Ishikawa (cell line): ENCODE measurements at regions not wholly inside any gene's neighbourhood (a gene's known extent, or its start where the extent isn't known, plus 50 kb on each side); places are given as distances from the start of the nearest gene placed in this dataset.

ENCODE experiments used
- CEBPB ChIP-seq: IDR thresholded peaks from 2 replicates; pipeline ENCODE4 v1.6.1; 2012
- CREB1 ChIP-seq: IDR thresholded peaks from 2 replicates; pipeline ENCODE4 v1.6.1; 2012; ENCODE audit warnings: low read depth
- EGR1 ChIP-seq: IDR thresholded peaks from 2 replicates; pipeline ENCODE4 v1.6.1; 2012
- EP300 ChIP-seq: IDR thresholded peaks from 2 replicates; pipeline ENCODE4 v1.6.1; 2012; ENCODE audit warnings: borderline replicate concordance
- FOXM1 ChIP-seq: IDR thresholded peaks from 2 replicates; pipeline ENCODE4 v1.6.1; 2012; ENCODE audit warnings: low read depth, borderline replicate concordance
- MAX ChIP-seq: IDR thresholded peaks from 2 replicates; pipeline ENCODE4 v1.6.1; 2012
- NFIC ChIP-seq: IDR thresholded peaks from 2 replicates; pipeline ENCODE4 v1.6.1; 2012
- RAD21 ChIP-seq: IDR thresholded peaks from 2 replicates; pipeline ENCODE4 v1.6.1; 2012; ENCODE audit warnings: low read depth
- REST ChIP-seq: IDR thresholded peaks from 2 replicates; pipeline ENCODE4 v1.6.1; 2012; ENCODE audit warnings: low read depth, mild to moderate bottlenecking
- TAF1 ChIP-seq: IDR thresholded peaks from 2 replicates; pipeline ENCODE4 v1.6.1; 2012; ENCODE audit warnings: low read depth, mild to moderate bottlenecking
- TCF12 ChIP-seq: IDR thresholded peaks from 2 replicates; pipeline ENCODE4 v1.6.1; 2012; ENCODE audit warnings: low read depth
- TEAD4 ChIP-seq: IDR thresholded peaks from 2 replicates; pipeline ENCODE4 v1.6.1; 2012
- USF1 ChIP-seq: IDR thresholded peaks from 2 replicates; pipeline ENCODE4 v1.6.1; 2012
- YY1 ChIP-seq: IDR thresholded peaks from 2 replicates; pipeline ENCODE4 v1.6.1; 2012; ENCODE audit warnings: low read depth
- ZBTB7A ChIP-seq: IDR thresholded peaks from 2 replicates; pipeline ENCODE4 v1.6.1; 2012; ENCODE audit warnings: low read depth

- TF ChIP-seq ZBTB7A (no peak), EGR1 (no peak), FOXM1 (no peak), USF1 (no peak), TCF12 (no peak), TAF1 (no peak), REST (no peak), NFIC (no peak), EP300 (no peak), RAD21 (no peak), CREB1 (no peak), TEAD4 (no peak), MAX (no peak), YY1 (no peak), CEBPB (no peak)
Observed at GRCh38 chr11:97973352-97973857, 1047.3 kb upstream of the CNTN5 start.

GRCh38 chr11:97974798-97975498, 1045.8 kb upstream of the CNTN5 start:
- TF ChIP-seq EP300 = no peak
- TF ChIP-seq FOXM1 = no peak
- TF ChIP-seq REST = no peak
- no peak for TF ChIP-seq USF1
- TF ChIP-seq EGR1 = no peak
- TF ChIP-seq ZBTB7A = no peak
- TF ChIP-seq NFIC = no peak
- no peak for TF ChIP-seq TAF1
- no peak for TF ChIP-seq YY1
- no peak for TF ChIP-seq CEBPB
- TF ChIP-seq TEAD4 = no peak
- TF ChIP-seq MAX = no peak
- TF ChIP-seq RAD21 = no peak
- TF ChIP-seq TCF12 = no peak
- no peak for TF ChIP-seq CREB1

- no peak for TF ChIP-seq NFIC
Observed at GRCh38 chr11:97977726-97978125, 1043.0 kb upstream of the CNTN5 start.

- TF ChIP-seq MAX = no peak
- TF ChIP-seq FOXM1 = no peak
- no peak for TF ChIP-seq CEBPB
- no peak for TF ChIP-seq ZBTB7A
- TF ChIP-seq USF1 = no peak
- no peak for TF ChIP-seq REST
- no peak for TF ChIP-seq CREB1
- no peak for TF ChIP-seq EP300
- no peak for TF ChIP-seq TAF1
- TF ChIP-seq TEAD4 = no peak
- TF ChIP-seq EGR1 = no peak
- no peak for TF ChIP-seq NFIC
- no peak for TF ChIP-seq TCF12
- no peak for TF ChIP-seq RAD21
- TF ChIP-seq YY1 = no peak
Observed at GRCh38 chr11:97979741-97980140, 1041.0 kb upstream of the CNTN5 start.
